Hepatocyte (in vitro differentiated cells): ENCODE measurements at regions not wholly inside any gene's neighbourhood (a gene's known extent, or its start where the extent isn't known, plus 50 kb on each side); places are given as distances from the start of the nearest gene placed in this dataset.

Source experiments
- DNase-seq: peaks from one replicate; pipeline ENCODE4 v3.0.0-alpha.2; 2016; ENCODE audit warnings: low spot score
- H2AFZ ChIP-seq: fragments of 200-600 bp; sonication (generic); 2 replicates; pipeline ENCODE4 v1.6.0; 2016; ENCODE audit warnings: antibody characterized with exemption, mild to moderate bottlenecking
- H3K27ac ChIP-seq: fragments of 200-600 bp; sonication (generic); 2 replicates; pipeline ENCODE4 v1.5.1; 2016; ENCODE audit warnings: mild to moderate bottlenecking
- H3K27me3 ChIP-seq: fragments of 200-600 bp; sonication (generic); 2 replicates; pipeline ENCODE4 v1.6.1; 2016
- H3K36me3 ChIP-seq: fragments of 200-600 bp; sonication (generic); replicated peaks from 2 replicates; pipeline ENCODE4 v1.5.1; 2016; ENCODE audit warnings: low read depth; ENCODE audit not compliant: insufficient read depth
- H3K4me1 ChIP-seq: fragments of 200-600 bp; sonication (generic); 2 replicates; pipeline ENCODE4 v1.5.1; 2016; ENCODE audit warnings: mild to moderate bottlenecking, moderate library complexity; ENCODE audit not compliant: insufficient read depth
- H3K4me2 ChIP-seq: fragments of 200-600 bp; sonication (generic); 2 replicates; pipeline ENCODE4 v1.6.0; 2016
- H3K4me3 ChIP-seq: fragments of 200-600 bp; sonication (generic); 2 replicates; pipeline ENCODE4 v1.5.1; 2016; ENCODE audit warnings: mild to moderate bottlenecking
- H3K79me2 ChIP-seq: fragments of 200-600 bp; sonication (generic); 2 replicates; pipeline ENCODE4 v1.6.0; 2017; ENCODE audit warnings: mild to moderate bottlenecking
- H3K9me2 ChIP-seq: fragments of 200-600 bp; sonication (generic); replicated peaks from 2 replicates; pipeline ENCODE4 v1.6.0; 2017; ENCODE audit warnings: mild to moderate bottlenecking; ENCODE audit not compliant: insufficient read depth
- H3K9me3 ChIP-seq: fragments of 200-600 bp; sonication (generic); 2 replicates; pipeline ENCODE4 v1.5.1; 2016; ENCODE audit warnings: low read depth, mild to moderate bottlenecking
- H4K20me1 ChIP-seq: fragments of 200-600 bp; sonication (generic); 2 replicates; pipeline ENCODE4 v1.6.0; 2016; ENCODE audit warnings: mild to moderate bottlenecking; ENCODE audit not compliant: insufficient read depth, poor library complexity, severe bottlenecking
- EZH2 ChIP-seq: fragments of 200-600 bp; sonication (generic); IDR thresholded peaks from 2 replicates; pipeline ENCODE4 v1.6.1; 2016; ENCODE audit warnings: antibody characterized with exemption, mild to moderate bottlenecking, borderline replicate concordance
- EZH2phosphoT487 ChIP-seq: fragments of 200-600 bp; sonication (generic); IDR thresholded peaks from one replicate; pipeline ENCODE4 v1.6.1; 2018; ENCODE audit warnings: antibody characterized with exemption, mild to moderate bottlenecking, low read depth, moderate library complexity; ENCODE audit not compliant: unreplicated experiment, severe bottlenecking
- WGBS: methylation state at CpG from one replicate; pipeline ENCODE4 v1.1.6; 2016; ENCODE audit warnings: low lambda C conversion rate; ENCODE audit errors: missing lambda C conversion rate; 5-methylcytosine and 5-hydroxymethylcytosine counted together
- TF ChIP-seq, protein P1 (sequence below): fragments of 200-600 bp; sonication (generic); IDR thresholded peaks from 2 replicates; pipeline ENCODE4 v1.5.1; 2016; ENCODE audit warnings: antibody characterized with exemption, mild to moderate bottlenecking; ENCODE audit not compliant: poor library complexity

GRCh38 chr20:60528141-60528540, 569.9 kb downstream of the CDH26 start:
- no peak overlapping the region for H3K4me2 ChIP-seq
- DNase-seq, result no peak
- H3K27me3 ChIP-seq, result no peaks in the 10 kb centered on the region
- 82% methylated on average over 5 of the region's 5 CpGs for WGBS
- no peaks in the 10 kb centered on the region for H4K20me1 ChIP-seq
- H3K4me3 ChIP-seq, result no peak overlapping the region
- no peaks in the 10 kb centered on the region for H3K4me1 ChIP-seq
- TF ChIP-seq, protein P1, sequence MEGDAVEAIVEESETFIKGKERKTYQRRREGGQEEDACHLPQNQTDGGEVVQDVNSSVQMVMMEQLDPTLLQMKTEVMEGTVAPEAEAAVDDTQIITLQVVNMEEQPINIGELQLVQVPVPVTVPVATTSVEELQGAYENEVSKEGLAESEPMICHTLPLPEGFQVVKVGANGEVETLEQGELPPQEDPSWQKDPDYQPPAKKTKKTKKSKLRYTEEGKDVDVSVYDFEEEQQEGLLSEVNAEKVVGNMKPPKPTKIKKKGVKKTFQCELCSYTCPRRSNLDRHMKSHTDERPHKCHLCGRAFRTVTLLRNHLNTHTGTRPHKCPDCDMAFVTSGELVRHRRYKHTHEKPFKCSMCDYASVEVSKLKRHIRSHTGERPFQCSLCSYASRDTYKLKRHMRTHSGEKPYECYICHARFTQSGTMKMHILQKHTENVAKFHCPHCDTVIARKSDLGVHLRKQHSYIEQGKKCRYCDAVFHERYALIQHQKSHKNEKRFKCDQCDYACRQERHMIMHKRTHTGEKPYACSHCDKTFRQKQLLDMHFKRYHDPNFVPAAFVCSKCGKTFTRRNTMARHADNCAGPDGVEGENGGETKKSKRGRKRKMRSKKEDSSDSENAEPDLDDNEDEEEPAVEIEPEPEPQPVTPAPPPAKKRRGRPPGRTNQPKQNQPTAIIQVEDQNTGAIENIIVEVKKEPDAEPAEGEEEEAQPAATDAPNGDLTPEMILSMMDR, result no peak
- TF ChIP-seq EZH2phosphoT487 (no peak), EZH2 (no peak)
- H3K9me2 ChIP-seq, result no peaks in the 10 kb centered on the region
- H3K27ac ChIP-seq, result no peak overlapping the region
- H3K79me2 ChIP-seq, result no peaks in the 10 kb centered on the region
- H3K9me3 ChIP-seq, result no peaks in the 10 kb centered on the region
- H2AFZ ChIP-seq, result no peak overlapping the region
- no peaks in the 10 kb centered on the region for H3K36me3 ChIP-seq

DNA sequence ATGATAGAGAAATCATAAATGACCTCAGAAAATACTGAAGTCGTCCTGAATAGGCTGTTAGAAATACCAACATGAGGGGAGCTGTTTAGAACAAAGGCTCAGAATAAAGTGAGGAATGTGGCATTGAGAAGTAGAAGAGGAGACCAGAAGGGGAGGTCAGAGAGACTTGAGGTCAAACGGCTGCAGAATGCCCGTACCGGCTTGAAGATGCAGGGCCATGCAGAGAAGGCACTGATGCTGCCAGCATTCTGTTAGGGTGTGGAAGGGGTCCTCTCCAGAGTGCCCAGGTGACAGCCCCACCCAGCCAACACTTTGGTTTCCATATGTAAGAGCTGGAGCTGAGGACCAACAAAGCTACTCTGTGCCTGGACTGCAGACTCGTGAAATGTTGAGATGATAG, 570.9 kb downstream of the CDH26 start:
- Histone ChIP-seq H3K9me2 (no peaks in the 10 kb centered on the region), H3K79me2 (no peaks in the 10 kb centered on the region), H2AFZ (no peak overlapping the region), H4K20me1 (no peaks in the 10 kb centered on the region), H3K4me2 (no peak overlapping the region), H3K4me1 (no peaks in the 10 kb centered on the region), H3K36me3 (no peaks in the 10 kb centered on the region), H3K9me3 (no peaks in the 10 kb centered on the region), H3K27me3 (no peaks in the 10 kb centered on the region), H3K27ac (no peak overlapping the region), H3K4me3 (no peak overlapping the region)
- no peak for DNase-seq
- WGBS, result 84% methylated on average over 5 of the region's 5 CpGs
- TF ChIP-seq, protein P1, result no peak
- TF ChIP-seq EZH2phosphoT487, result no peak
- TF ChIP-seq EZH2, result no peak

DNA sequence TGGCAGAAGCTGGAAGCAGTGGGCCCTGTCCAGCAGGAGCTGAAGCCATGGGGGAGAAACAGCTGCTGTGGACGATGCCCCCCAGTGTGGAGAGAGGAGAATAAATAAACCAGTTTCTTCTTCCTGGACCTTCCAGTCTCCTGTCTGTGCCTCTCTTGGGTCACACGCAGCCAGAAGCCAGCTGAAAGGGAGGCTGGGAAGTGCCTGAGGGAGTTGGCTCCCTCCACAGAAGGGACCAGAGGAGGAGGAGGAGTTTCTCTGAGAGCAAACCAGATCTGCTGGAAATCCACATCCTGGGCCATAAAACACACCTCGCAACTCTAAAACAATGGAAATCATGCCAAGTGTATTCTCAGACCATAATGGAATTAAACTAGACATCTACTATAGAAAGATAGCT, 577.0 kb downstream of the CDH26 start:
- no peaks in the 10 kb centered on the region for H3K27me3 ChIP-seq
- no peaks in the 10 kb centered on the region for H3K79me2 ChIP-seq
- no peak overlapping the region for H2AFZ ChIP-seq
- H3K9me2 ChIP-seq, result no peaks in the 10 kb centered on the region
- H3K4me3 ChIP-seq, result no peak overlapping the region
- H3K4me1 ChIP-seq, result no peaks in the 10 kb centered on the region
- no peak overlapping the region for H3K27ac ChIP-seq
- no peaks in the 10 kb centered on the region for H3K36me3 ChIP-seq
- no peak overlapping the region for H3K4me2 ChIP-seq
- WGBS, result 47% methylated on average over 3 of the region's 3 CpGs
- DNase-seq, result no peak
- TF ChIP-seq, protein P1, result no peak
- TF ChIP-seq EZH2phosphoT487 (no peak), EZH2 (no peak)
- no peaks in the 10 kb centered on the region for H4K20me1 ChIP-seq
- H3K9me3 ChIP-seq, result no peaks in the 10 kb centered on the region

- no peaks in the 10 kb centered on the region for H3K4me1 ChIP-seq
- no peak overlapping the region for H3K4me2 ChIP-seq
- H4K20me1 ChIP-seq, result no peaks in the 10 kb centered on the region
- H3K36me3 ChIP-seq, result no peaks in the 10 kb centered on the region
- no peak overlapping the region for H3K27ac ChIP-seq
- H3K79me2 ChIP-seq, result no peaks in the 10 kb centered on the region
- no peak overlapping the region for H3K4me3 ChIP-seq
- 81% methylated on average over 3 of the region's 3 CpGs for WGBS
- H3K27me3 ChIP-seq, result no peaks in the 10 kb centered on the region
- no peak overlapping the region for H2AFZ ChIP-seq
- H3K9me3 ChIP-seq, result no peaks in the 10 kb centered on the region
- H3K9me2 ChIP-seq, result no peaks in the 10 kb centered on the region
- DNase-seq, result no peak
- TF ChIP-seq, protein P1, result no peak
- TF ChIP-seq EZH2phosphoT487 (no peak), EZH2 (no peak)
These were observed 582.4 kb downstream of the CDH26 start for GRCh38 chr20:60540591-60540990.
